KBM-7 (cell line): ENCODE measurements at regions not wholly inside any gene's neighbourhood (a gene's known extent, or its start where the extent isn't known, plus 50 kb on each side); places are given as distances from the start of the nearest gene placed in this dataset.
A peak's percentile ranks its signal among the peaks of the same experiment; 100 is the strongest.
"Not testable (repeated sequence)": the region's sequence is repeated elsewhere in the genome, so short reads cannot be mapped to it uniquely, and the experiment has no call there.

Experiments
- DNase-seq: peaks from one replicate; pipeline ENCODE4 v3.0.0-alpha.2; 2015
- in situ Hi-C: fragments of 300-500 bp; cut with MboI; formaldehyde crosslinking; loops from 2 replicates; pipeline ENCODE4 v1.14.3; 2020; ENCODE audit warnings: low sequenced_read_pairs, low pct_unique_long_range_greater_than_20kb, mixed read lengths

DNA sequence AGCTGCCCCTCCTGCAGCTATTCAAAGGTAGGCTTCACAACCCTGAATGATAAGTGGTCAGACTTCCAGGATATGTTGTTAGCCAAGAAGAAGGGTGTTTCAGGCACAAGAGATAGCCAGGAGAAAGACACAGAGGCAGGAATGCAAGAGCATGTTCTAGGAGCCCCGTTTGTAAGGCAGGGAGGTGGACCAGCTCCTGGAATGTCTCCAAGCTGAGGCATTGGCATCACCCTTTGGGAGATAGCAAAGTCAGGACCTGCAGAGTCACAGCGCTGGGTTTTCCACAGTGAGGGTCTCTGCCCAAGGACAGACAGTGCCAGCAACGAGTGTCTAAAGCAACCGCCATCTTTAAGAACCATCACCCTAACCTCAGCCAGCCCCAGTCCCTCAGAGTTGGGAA lies 484.5 kb upstream of the ZMIZ1 start:
- in situ Hi-C loops = no loop called here
- DNase-seq = no peak

DNA sequence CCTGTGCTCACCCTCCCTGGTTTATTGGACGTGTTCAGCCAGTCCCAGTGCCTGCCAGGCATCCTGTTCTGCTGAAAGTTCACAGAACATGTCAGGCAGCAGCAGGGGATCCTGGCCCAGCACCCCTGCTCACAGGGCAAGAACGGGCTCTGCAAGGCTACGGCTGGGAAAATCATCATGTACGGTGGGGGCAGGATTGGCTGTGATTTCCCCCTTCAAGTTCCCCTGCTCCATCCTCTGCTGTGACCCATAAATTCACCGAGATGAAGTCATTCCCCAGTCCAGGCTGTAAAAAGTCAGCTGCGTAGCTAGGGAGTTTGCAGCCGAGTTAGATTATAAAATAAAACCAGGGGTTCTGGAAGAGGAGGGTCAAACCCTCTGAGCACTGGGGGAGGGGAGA lies 484.1 kb upstream of the ZMIZ1 start:
- in situ Hi-C loops = no loop called here
- no peak for DNase-seq

DNA sequence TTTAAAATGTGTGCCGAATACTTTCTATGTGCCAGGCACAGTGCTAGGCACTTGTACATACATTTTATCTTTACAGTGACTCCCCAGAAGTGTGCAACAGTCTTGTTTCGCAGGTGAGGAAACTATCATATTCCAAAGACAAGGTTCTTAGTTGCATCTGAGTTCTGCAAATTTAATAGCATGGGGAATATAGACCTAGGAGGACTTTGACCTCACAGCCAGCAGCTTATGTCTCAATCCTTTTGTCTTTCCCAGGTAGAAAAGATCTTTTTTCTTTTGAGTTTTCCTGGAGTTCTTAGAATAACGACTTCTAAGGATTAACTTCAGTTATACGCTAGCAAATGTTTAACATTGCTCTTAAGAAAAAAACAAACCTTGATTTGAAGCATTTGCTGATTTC lies 482.8 kb upstream of the ZMIZ1 start:
- in situ Hi-C loops = no loop called here
- DNase-seq = no peak

DNA sequence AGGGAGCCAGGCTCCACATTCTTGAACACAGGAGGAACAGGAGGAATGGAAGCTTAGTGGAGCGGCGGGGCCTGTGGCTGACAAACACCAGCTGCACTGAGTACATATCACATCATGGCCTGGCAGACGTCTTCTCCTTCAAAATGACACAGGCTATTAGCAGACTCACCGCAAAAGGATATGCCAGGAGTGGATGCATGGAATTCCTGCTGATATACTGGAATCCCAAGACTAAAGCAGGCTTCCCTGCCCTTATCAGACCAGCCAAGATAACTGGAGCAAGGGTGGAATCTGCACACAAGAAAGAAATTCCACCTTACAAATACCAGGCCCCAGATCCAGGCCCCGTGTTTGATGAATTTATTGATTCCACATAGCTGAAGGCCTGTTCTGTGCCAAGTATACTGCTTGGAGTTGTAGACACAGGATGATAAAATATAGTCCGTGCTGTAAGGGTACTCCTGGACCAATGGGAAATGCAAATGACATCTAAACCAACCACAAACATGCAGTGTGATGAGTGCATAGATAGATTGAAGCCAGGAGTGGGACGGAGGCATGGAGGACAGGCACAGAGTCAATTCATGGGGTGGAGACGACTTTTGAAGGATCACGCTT lies 480.5 kb upstream of the ZMIZ1 start:
- no peak for DNase-seq
- in situ Hi-C loops = no loop called here

DNA sequence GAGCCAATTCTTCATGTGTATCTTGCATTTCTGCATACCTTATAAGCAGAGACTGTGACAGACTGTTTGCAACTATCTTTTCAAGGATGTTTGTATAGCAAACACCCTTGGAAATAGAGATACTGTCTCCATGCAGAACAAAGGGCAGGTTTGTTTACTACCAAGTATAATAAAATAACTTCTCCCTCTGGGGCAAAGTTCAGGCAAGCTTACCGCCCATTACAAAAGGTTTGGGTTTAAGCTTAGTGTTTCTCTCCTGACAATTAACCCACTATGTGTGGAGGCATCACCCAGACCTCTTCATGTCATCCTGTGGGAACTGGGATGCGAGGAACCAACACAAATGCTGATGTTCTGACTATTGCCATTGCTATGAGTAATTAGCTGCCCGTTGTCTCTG lies 479.1 kb upstream of the ZMIZ1 start:
- no peak for DNase-seq
- in situ Hi-C loops = no loop called here

DNA sequence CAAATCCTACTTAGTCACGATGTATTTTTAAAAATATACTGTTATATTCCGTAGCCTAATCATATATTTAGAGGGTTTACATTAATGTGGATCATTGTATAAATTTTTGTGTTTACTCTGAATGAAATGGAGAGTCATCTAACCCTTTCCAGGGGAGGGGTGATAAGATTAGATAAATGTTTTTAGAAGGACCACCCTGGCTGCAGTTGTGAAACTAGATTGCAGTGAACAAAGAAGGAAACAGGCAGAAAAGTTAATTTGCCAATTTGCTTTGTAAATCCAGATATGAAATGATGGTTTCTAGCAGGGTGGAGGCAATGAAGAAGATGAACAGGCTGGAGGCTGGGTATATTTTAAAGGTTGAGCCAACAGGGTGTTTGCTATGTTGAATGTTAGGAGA lies 477.7 kb upstream of the ZMIZ1 start:
- in situ Hi-C loops = no loop called here
- DNase-seq = no peak

DNA sequence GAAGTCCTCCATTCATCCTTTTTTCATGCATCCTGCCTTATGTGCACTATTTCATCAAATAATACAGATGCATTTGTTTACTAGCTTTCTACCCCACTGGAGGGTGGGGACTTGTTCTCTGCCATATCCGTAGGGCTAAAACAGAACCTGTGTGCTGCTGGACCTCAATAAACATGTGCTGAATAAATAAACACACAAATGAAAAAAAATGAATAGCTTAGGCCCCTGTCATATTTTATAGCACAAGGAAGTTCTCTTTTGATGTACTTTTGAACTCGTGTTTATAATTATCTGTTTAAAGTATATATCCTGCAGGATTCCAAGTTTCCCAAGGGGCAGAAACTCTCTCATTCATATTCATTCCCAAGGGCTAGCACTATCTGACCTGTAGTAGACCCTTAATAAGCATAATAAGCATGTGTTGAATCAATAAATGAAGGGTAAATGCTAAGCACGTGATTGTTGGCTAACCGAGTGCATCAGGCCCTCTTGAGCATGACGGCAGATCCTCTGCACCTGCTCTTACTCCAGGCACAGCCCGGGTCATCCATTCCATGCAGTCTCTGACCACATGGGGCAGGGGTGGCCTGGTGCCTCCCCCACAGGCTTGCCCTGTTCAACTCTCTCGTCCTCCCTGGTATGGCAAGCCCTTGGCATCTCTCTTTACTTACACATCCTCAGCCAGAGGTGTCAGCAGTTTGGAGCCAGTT lies 474.1 kb upstream of the ZMIZ1 start:
- in situ Hi-C loops = no loop called here
- no peak for DNase-seq

DNA sequence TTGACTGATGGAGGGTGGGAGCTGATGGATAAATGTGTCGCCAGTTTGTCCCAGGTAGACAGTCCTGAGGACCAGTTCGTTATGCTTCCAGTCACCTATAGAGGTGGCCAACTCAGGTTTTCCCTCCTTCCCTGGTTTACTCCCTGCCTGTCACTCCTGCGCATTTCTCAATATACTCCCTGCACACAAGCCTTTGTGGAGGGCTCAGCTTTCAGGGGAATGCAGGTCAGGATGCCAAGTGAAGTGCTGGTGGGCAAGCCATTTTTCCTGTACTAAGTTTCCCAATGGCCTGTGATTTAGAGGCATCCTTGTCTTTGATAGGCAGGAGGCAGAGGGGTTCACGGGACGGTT lies 473.5 kb upstream of the ZMIZ1 start:
- no peak for DNase-seq
- in situ Hi-C loops = no loop called here

DNA sequence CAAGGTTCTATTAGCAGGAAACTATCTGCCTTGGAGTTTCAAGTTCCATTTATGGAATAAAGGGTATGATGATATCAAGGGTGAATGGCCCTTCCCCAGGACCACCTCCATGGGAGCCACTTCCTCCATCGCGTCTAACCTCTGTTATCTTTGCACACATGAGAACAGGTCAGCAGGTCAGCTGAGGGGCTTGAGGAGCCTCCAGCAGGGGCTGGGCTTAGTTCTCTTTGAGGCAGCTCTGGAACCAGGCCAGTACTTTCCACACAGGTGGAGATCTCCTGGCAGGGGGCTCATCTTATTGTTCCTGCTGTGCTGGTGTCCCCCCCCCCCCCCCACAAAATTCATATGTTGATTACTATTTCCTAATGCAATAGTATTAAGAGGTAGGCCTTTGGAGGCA lies 472.2 kb upstream of the ZMIZ1 start:
- no peak for DNase-seq
- in situ Hi-C loops = no loop called here

DNA sequence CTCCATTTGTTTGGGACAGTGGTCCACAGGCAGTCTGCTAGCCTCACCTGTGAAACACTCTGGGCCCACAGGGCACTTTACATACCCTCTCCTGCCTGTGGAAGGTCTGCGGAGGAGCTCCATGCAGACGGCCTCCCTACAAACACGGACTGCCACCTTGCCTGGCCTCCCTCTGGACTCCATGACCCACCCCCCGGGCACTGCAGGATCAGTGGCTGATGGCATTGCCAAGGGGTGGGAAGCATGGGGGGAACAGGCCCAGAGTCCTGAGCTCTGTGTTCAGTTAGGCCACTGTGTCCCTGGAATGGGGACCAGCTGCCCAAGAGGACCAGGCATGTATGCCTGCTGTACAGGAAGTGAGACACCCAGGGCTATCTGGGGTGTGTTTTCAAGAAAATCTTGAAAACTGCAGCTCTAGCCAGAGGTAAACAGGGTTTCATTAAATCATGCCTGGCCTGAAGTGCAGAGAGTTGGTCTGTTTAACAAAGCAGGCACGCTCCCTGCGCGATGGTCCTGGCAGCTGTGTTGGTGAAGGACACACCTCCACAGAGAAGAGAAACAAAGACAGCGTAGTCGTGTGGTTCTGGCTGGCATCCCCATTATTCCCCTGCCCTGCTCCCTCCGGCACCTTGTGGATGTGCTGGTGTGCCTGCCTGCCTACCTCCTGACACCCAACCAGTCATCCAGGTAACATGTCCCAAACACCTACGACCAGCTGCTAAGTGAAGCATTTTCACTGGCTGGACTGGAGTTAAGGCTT lies 470.8 kb upstream of the ZMIZ1 start:
- DNase-seq = no peak
- in situ Hi-C loops = no loop called here

DNA sequence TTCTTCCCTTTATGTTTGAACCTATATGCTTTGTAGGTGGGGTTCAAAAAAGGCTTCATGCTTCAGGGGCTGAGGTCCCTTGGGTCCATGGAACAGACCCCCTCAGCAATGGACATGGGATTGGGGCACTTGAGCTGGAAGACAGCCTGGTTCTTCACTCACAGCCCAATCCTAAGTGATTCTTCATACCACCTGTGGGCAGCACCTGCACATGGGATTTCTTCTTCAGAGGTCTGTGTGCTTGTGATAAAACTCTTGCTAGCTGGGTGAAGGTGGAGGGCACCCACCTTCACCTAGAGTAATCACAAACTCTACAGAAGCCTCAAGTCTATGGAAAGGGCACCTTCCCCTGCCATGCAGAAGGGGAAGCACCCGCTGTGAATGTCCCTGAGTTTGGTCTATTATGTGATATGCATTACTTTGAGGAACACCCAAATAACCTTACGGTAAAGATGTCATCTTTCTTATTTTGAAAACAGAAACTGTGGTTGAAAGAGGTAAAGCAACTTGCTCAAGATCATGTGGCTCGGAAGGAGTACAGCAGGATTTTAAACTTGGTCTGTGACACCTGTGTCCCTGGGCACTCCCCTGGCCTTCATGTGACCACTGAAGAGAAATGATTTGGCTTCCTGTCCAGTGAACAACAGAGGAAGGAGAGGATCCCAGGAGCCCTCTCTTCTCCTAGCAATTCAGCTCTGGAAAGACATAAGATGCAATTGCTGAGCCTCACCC lies 469.5 kb upstream of the ZMIZ1 start:
- no peak for DNase-seq
- in situ Hi-C loops = no loop called here

DNA sequence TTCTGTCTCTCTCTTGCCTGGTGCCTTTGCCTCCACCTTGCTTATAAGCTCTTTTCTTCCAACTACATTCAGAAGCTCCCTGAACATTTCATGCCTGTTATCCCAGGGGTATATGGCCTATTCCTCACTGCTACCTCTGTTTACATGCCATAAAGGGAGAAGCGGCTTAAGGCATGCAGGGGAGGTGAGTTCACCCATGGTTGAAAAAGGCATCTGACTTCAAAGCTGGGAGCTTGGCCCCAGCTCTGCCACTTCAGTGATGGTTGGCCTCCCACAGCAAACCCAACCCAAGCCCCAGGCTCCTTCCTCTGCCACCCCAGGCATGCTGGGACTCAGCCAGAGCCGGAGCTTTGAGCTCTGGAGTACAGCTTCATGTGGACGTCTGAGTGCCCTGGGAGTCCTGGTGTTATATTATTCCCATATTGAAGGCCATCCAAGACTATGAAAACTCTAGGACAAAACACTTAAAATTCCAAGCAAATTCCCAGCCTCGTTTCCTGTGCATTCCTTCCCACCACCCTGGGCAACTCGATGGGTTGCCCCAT lies 468.6 kb upstream of the ZMIZ1 start:
- DNase-seq = no peak
- in situ Hi-C loops = no loop called here

DNA sequence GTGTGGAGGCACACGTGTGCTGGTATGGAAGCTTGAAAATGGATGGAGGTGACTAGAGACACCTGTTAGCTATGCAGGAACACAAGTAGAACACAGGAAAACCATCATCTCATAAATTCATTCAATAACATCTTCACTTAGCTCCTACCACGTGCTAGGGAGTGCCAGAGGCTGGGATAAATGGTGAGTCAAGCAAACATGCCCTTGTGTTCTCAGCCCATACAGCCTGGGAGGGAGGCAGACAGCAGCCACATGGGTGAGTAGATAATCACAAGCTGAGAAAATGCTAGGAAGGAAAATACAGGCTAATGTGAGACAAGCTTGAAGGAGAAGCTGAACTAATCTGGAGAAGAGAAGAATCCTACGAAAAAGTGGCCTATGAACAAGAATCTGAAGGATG lies 468.0 kb upstream of the ZMIZ1 start:
- in situ Hi-C loops = no loop called here
- no peak for DNase-seq

DNA sequence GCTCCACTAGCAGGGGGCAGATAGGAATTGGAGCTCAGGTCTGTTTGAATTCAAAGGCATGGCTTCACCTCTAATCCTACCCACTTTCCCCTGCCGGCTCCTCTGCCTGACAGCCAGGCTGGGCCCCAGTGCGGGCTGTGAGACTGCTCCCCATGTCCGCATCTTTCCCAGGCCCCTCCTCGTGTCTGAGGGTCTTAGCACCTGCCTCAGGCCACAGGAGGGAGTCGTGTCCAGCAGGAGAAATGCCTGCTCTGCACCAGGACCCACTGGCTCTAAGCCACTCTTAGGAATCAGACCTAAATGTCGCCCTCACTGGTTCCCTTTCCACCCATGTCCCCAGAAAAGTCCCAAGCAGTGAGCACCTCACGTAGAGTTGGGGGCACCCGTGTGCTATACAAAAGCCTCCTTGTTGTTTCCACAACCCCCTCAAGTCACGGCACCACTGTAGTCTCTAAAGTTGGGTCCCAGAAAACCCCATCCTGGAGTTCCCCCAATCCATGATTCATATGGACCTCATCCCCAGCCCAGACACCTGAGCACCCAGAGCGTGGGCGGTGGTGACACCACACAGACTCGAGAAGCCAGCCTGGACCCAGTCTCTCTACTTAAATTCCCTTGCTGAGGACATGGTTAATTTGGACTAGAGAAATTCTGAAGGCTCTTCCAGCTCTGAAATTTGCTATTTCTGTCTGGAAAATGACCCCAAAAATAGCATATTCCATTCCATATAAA lies 466.4 kb upstream of the ZMIZ1 start:
- in situ Hi-C loops = no loop called here
- no peak for DNase-seq

DNA sequence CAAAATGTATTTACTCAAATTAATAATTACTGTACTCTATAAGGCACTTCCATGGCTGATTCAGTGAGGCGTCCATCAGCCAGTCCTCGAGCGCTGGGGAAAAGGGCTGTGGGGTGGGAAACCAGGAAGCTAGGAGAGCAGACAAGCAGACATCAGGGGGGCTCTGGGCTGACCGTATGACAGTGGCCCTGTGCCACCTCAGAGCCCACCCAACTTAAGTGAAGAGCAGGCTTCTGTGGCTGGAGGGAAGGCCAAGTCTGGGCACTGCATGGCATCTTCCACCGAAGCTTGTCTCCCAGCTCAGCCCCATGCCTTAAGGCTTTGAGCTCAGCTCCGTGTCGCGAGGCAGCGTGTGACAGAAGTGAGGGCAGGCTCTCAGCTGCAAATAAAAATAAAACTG lies 464.5 kb upstream of the ZMIZ1 start:
- in situ Hi-C loops = no loop called here
- DNase-seq = no peak

DNA sequence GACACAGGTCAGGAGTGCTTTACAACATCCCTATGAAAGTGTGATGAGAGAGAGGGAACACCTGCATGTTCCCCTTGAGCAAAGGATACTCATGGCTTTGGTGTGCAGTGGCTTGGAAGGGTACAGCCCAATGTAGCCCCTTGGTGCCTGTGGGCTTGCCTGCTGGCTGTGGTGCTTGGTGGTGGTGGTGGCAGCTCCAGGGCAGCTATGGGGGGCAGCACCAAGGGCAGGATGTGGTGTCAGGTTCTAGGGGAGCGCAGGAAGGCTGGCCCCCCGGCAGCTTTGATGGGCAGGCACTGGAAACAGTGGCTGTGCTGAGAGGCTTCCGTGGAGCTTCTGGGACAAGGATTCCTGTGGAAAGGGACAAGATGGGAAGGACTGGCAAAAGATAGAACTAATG lies 464.0 kb upstream of the ZMIZ1 start:
- in situ Hi-C loops = no loop called here
- DNase-seq = no peak

DNA sequence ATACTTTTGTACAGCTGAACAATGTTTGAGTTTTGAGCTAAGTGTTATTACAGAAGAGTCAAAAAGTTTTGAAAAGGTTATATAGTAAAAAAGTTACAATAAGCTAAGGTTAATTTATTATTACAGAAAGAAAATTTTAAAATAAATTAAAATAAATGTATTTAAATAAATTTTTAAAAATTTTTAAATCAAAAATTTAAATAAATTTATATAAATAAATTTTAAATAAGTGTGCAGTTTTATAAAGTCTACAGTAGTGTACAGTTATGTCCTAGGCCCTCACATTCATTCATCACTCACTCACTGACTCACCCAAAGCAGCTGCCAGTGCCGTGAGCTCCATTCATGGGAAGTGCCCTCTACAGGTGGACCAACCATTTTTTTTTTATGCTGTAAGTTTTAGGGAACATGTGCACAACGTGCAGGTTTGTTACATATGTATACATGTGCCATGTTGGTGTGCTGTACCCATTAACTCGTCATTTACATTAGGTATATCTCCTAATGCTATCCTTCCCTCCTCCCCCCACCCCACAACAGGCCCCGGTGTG lies 462.9 kb upstream of the ZMIZ1 start:
- in situ Hi-C loops = no loop called here
- DNase-seq = no peak

DNA sequence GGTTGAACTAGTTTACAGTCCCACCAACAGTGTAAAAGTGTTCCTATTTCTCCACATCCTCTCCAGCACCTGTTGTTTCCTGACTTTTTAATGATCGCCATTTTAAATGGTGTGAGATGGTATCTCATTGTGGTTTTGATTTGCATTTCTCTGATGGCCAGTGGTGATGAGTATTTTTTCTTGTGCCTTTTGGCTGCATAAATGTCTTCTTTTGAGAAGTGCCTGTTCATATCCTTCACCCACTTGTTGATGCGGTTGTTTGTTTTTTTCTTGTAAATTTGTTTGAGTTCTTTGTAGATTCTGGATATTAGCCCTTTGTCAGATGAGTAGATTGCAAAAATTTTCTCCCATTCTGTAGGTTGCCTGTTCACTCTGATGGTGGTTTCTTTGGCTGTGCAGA lies 462.0 kb upstream of the ZMIZ1 start:
- DNase-seq, in situ Hi-C loops: not testable (repeated sequence)

DNA sequence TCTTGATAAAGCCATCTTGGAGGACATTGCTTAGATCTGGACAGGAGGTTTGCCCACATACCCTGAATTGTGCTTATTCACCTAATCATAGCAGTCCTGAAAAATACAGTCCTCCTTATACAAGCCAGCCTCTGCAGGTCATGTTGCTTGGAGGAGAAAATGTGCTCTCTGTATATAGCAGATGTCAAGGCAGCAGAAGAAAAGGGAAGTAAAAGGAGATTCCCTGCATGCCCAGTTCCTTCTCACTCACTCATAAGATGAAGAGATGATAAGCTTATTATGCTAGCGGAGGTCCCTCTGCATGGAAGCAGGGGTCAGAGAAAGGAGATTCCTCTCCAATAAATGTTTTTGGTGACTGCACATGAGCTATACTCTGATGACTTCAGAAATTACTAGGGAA lies 458.8 kb upstream of the ZMIZ1 start:
- DNase-seq = peak; percentile 69
- in situ Hi-C loops = no loop called here
